PFSK-1 (cell line): ENCODE measurements at regions not wholly inside any gene's neighbourhood (a gene's known extent, or its start where the extent isn't known, plus 50 kb on each side); places are given as distances from the start of the nearest gene placed in this dataset.

ENCODE experiments used
- FOXP2 ChIP-seq: optimal IDR thresholded peaks from 2 replicates; pipeline ENCODE3; 2011; ENCODE audit warnings: borderline replicate concordance, control low read depth, inconsistent platforms; ENCODE audit not compliant: insufficient read depth; ENCODE audit errors: extremely low read length, extremely low read depth
- POLR2AphosphoS5 ChIP-seq: IDR thresholded peaks from 2 replicates; pipeline ENCODE4 v1.6.1; 2012; ENCODE audit warnings: low read depth, mild to moderate bottlenecking, control low read depth, low read length, moderate library complexity
- REST ChIP-seq, 2 experiments: IDR thresholded peaks; 2 replicates each; pipeline versions ENCODE4 v1.6.1 to v1.8.0; 2011 to 2012; ENCODE audit warnings: low read depth in 2 of 2, low read length in 2 of 2, control low read depth in 1 of 2, inconsistent platforms in 1 of 2, mild to moderate bottlenecking in 1 of 2, moderate library complexity in 1 of 2; ENCODE audit not compliant: insufficient read depth in 1 of 2
- SIN3A ChIP-seq: IDR thresholded peaks from 2 replicates; pipeline ENCODE4 v1.6.1; 2012; ENCODE audit warnings: mild to moderate bottlenecking, low read length, moderate library complexity, borderline replicate concordance; ENCODE audit not compliant: insufficient read depth
- TAF1 ChIP-seq: IDR thresholded peaks from 2 replicates; pipeline ENCODE4 v1.6.1; 2012; ENCODE audit warnings: low read length, control low read depth, borderline replicate concordance; ENCODE audit not compliant: insufficient read depth

- no peak for TF ChIP-seq SIN3A
- TF ChIP-seq POLR2AphosphoS5: no peak
- TF ChIP-seq FOXP2: no peak
- TF ChIP-seq TAF1: no peak
- TF ChIP-seq REST (IDR thresholded peaks at IDR 0.05; ENCODE audit: insufficient read depth in 1 of 2, low read depth in 2 of 2, low read length in 2 of 2): no peak
Measured at GRCh38 chr10:94104316-94105000, 110.7 kb downstream of the PLCE1 start.

GRCh38 chr10:94105226-94105625, 111.5 kb downstream of the PLCE1 start:
- TF ChIP-seq POLR2AphosphoS5 (no peak), FOXP2 (no peak), REST (IDR thresholded peaks at IDR 0.05; ENCODE audit: insufficient read depth in 1 of 2, low read depth in 2 of 2, low read length in 2 of 2) (no peak), TAF1 (no peak), SIN3A (no peak)

- TF ChIP-seq TAF1 (no peak), REST (IDR thresholded peaks at IDR 0.05; ENCODE audit: insufficient read depth in 1 of 2, low read depth in 2 of 2, low read length in 2 of 2) (no peak), POLR2AphosphoS5 (no peak), FOXP2 (no peak), SIN3A (no peak)
Measured at GRCh38 chr10:94107191-94107590, 113.5 kb downstream of the PLCE1 start.

GRCh38 chr10:94108200-94108599, 114.5 kb downstream of the PLCE1 start:
- no peak for TF ChIP-seq POLR2AphosphoS5
- TF ChIP-seq SIN3A: no peak
- no peak for TF ChIP-seq FOXP2
- TF ChIP-seq TAF1: no peak
- no peak for TF ChIP-seq REST (IDR thresholded peaks at IDR 0.05; ENCODE audit: insufficient read depth in 1 of 2, low read depth in 2 of 2, low read length in 2 of 2)
